ENCODE measurements at regions not wholly inside any gene's neighbourhood (a gene's known extent, or its start where the extent isn't known, plus 50 kb on each side); places are given as distances from the start of the nearest gene placed in this dataset.

DNA sequence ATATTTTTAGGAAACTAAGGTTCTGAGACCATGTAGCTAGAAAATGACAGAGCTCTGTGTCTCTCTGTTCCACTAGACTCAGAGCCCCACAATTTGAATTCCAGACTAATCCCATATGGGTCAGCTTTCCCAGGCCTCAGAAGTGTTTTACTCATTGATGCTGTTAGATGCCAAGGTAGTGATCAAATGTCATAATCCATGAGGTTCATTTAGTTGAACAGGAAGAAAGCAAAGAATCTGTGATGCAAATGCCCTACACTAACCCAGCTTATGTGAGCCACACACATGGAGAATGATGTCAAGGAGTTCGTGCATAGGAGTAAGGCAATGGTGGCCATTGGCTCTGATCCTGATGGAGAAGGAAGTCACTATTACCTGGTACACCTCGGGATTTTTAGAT lies 363.4 kb upstream of the RARB start (continued):
- TF ChIP-seq, protein P1, sequence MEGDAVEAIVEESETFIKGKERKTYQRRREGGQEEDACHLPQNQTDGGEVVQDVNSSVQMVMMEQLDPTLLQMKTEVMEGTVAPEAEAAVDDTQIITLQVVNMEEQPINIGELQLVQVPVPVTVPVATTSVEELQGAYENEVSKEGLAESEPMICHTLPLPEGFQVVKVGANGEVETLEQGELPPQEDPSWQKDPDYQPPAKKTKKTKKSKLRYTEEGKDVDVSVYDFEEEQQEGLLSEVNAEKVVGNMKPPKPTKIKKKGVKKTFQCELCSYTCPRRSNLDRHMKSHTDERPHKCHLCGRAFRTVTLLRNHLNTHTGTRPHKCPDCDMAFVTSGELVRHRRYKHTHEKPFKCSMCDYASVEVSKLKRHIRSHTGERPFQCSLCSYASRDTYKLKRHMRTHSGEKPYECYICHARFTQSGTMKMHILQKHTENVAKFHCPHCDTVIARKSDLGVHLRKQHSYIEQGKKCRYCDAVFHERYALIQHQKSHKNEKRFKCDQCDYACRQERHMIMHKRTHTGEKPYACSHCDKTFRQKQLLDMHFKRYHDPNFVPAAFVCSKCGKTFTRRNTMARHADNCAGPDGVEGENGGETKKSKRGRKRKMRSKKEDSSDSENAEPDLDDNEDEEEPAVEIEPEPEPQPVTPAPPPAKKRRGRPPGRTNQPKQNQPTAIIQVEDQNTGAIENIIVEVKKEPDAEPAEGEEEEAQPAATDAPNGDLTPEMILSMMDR (IDR thresholded peaks at IDR 0.05; ENCODE audit: control extremely low read depth in 1 of 3, insufficient read depth in 1 of 3, low read depth in 1 of 3, low read length in 3 of 3) = no peak
- no peak for TF ChIP-seq NANOG (IDR thresholded peaks at IDR 0.05; ENCODE audit: insufficient read depth, low read depth, low read length, poor library complexity, severe bottlenecking)
- TF ChIP-seq CBX8 (IDR thresholded peaks at IDR 0.05; ENCODE audit: borderline replicate concordance, low read depth, low read length) = no peak
- TF ChIP-seq, protein P2, sequence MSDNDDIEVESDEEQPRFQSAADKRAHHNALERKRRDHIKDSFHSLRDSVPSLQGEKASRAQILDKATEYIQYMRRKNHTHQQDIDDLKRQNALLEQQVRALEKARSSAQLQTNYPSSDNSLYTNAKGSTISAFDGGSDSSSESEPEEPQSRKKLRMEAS (IDR thresholded peaks at IDR 0.05) = no peak
- TF ChIP-seq KDM4A (IDR thresholded peaks at IDR 0.05; ENCODE audit: low read depth, low read length, severe bottlenecking) = no peak

Data from H1 (cell line).